ENCODE measurements at regions not wholly inside any gene's neighbourhood (a gene's known extent, or its start where the extent isn't known, plus 50 kb on each side); places are given as distances from the start of the nearest gene placed in this dataset.

- Mint-ChIP-seq H3K27me3 (ENCODE audit: insufficient read depth, low read depth) (no peaks in the 10 kb centered on the region), H3K4me1 (no peaks in the 10 kb centered on the region), H3K9me3 (peaks cover 10% of the 10 kb centered on the region), H3K36me3 (no peaks in the 10 kb centered on the region), H3K27ac (no peak overlapping the region), H3K4me3 (no peak overlapping the region)
- Histone ChIP-seq H2AFZ (replicated peaks) (no peak overlapping the region), H3K4me1 (no peaks in the 10 kb centered on the region), H3K9me3 (ENCODE audit: low read depth) (no peaks in the 10 kb centered on the region), H3K79me2 (ENCODE audit: low read depth) (no peaks in the 10 kb centered on the region), H3F3A (ENCODE audit: low read depth) (no peaks in the 10 kb centered on the region), H3K36me3 (no peaks in the 10 kb centered on the region), H4K20me1 (ENCODE audit: low read depth) (no peaks in the 10 kb centered on the region), H3K27me3 (no peaks in the 10 kb centered on the region), H3K27ac (no peak overlapping the region), H3K9ac (no peak overlapping the region), H3K4me2 (no peak overlapping the region), H3K4me3 (no peak overlapping the region)
- TF ChIP-seq, protein P1, sequence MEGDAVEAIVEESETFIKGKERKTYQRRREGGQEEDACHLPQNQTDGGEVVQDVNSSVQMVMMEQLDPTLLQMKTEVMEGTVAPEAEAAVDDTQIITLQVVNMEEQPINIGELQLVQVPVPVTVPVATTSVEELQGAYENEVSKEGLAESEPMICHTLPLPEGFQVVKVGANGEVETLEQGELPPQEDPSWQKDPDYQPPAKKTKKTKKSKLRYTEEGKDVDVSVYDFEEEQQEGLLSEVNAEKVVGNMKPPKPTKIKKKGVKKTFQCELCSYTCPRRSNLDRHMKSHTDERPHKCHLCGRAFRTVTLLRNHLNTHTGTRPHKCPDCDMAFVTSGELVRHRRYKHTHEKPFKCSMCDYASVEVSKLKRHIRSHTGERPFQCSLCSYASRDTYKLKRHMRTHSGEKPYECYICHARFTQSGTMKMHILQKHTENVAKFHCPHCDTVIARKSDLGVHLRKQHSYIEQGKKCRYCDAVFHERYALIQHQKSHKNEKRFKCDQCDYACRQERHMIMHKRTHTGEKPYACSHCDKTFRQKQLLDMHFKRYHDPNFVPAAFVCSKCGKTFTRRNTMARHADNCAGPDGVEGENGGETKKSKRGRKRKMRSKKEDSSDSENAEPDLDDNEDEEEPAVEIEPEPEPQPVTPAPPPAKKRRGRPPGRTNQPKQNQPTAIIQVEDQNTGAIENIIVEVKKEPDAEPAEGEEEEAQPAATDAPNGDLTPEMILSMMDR (IDR thresholded peaks at IDR 0.05) = no peak
- TF ChIP-seq EZH2phosphoT487 (IDR thresholded peaks at IDR 0.05) (no peak), EZH2 (IDR thresholded peaks at IDR 0.05) (no peak)
- DNase-seq (ENCODE audit: low spot score) = no peak
Observed at GRCh38 chr9:106502930-106503329, 360.0 kb upstream of the ZNF462 start.

DNA sequence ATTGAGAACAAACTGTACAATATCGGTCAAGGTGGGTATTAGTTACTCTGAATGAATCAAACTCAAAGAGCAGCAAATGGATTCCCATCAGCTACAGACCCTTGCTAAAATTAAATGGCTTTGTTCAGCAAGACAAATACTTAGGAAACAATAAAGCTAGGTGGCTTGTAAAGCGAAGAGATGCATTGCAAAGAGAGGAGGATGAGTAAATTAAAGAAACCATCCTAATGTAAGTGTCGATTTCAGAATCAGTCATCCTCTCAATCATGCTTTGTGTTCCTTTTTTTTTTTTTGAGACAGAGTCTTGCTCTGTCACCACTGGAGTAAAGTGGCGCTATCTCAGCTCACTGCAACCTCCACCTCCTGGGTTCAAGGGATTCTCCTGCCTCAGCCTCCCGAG is 359.2 kb upstream of the ZNF462 start:
- DNase-seq (ENCODE audit: low spot score) = no peak
- no peaks in the 10 kb centered on the region for H3K4me1 Mint-ChIP-seq

DNA sequence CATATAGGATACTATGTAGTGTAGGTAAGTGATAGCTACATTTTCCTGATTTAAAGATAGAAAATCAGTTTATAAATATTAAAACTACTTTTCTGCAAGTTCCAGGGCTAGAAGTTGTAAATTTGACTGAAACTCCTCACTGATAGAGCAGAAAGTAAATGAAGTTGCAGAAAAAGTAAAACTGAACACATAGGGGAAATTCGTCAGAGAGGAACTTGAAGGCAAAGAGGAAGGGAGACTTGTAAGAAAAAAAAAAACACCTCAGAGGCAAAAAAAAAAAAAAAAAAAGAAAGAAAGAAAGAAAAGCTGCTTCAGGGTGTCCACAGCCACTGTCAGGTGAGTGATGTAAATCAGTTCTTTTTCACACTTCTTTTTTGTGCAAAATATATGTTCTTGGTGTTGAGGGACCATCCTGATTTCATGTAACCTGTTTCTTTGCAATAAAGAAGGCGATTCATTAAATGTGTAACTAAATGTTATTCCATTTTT is 336.2 kb upstream of the ZNF462 start:
- Histone ChIP-seq H3F3A (ENCODE audit: low read depth) (no peaks in the 10 kb centered on the region), H3K4me3 (no peak overlapping the region), H4K20me1 (ENCODE audit: low read depth) (no peaks in the 10 kb centered on the region), H3K36me3 (no peaks in the 10 kb centered on the region), H3K9me3 (ENCODE audit: low read depth) (no peaks in the 10 kb centered on the region), H3K4me1 (no peaks in the 10 kb centered on the region), H3K27ac (no peak overlapping the region), H3K27me3 (no peaks in the 10 kb centered on the region), H3K79me2 (ENCODE audit: low read depth) (no peaks in the 10 kb centered on the region), H3K9ac (no peak overlapping the region), H3K4me2 (no peak overlapping the region), H2AFZ (replicated peaks) (no peak overlapping the region)
- H3K27me3 Mint-ChIP-seq (ENCODE audit: insufficient read depth, low read depth) = peaks cover 5% of the 10 kb centered on the region
- no peak for TF ChIP-seq EZH2phosphoT487 (IDR thresholded peaks at IDR 0.05)
- TF ChIP-seq, protein P1 (IDR thresholded peaks at IDR 0.05) = no peak
- TF ChIP-seq EZH2 (IDR thresholded peaks at IDR 0.05) = no peak
- no peak overlapping the region for H3K27ac Mint-ChIP-seq
- no peaks in the 10 kb centered on the region for H3K4me1 Mint-ChIP-seq
- DNase-seq (ENCODE audit: low spot score) = no peak
- H3K9me3 Mint-ChIP-seq = no peaks in the 10 kb centered on the region
- no peaks in the 10 kb centered on the region for H3K36me3 Mint-ChIP-seq
- no peak overlapping the region for H3K4me3 Mint-ChIP-seq

More for the DNA sequence above, 359.2 kb upstream of the ZNF462 start:
- Histone ChIP-seq H3K9ac (no peak overlapping the region), H3K27me3 (no peaks in the 10 kb centered on the region), H3K36me3 (no peaks in the 10 kb centered on the region), H2AFZ (replicated peaks) (no peak overlapping the region), H3K4me2 (no peak overlapping the region), H3F3A (ENCODE audit: low read depth) (no peaks in the 10 kb centered on the region), H3K27ac (no peak overlapping the region), H3K79me2 (ENCODE audit: low read depth) (no peaks in the 10 kb centered on the region), H3K9me3 (ENCODE audit: low read depth) (no peaks in the 10 kb centered on the region), H3K4me1 (no peaks in the 10 kb centered on the region), H3K4me3 (no peak overlapping the region), H4K20me1 (ENCODE audit: low read depth) (no peaks in the 10 kb centered on the region)
- Mint-ChIP-seq H3K9me3 (peaks cover 10% of the 10 kb centered on the region), H3K27me3 (ENCODE audit: insufficient read depth, low read depth) (no peaks in the 10 kb centered on the region), H3K27ac (no peak overlapping the region), H3K4me3 (no peak overlapping the region), H3K36me3 (no peaks in the 10 kb centered on the region)
- TF ChIP-seq, protein P1 (IDR thresholded peaks at IDR 0.05) = no peak
- TF ChIP-seq EZH2phosphoT487 (IDR thresholded peaks at IDR 0.05) (no peak), EZH2 (IDR thresholded peaks at IDR 0.05) (no peak)

All from neural progenitor cell (in vitro differentiated cells).